Activated CD4-positive, alpha-beta T cell treated with anti-CD3 and anti-CD28 coated beads, Interleukin-2, amount 50 U/mL, for 1 hour (primary cell): ENCODE measurements at regions not wholly inside any gene's neighbourhood (a gene's known extent, or its start where the extent isn't known, plus 50 kb on each side); places are given as distances from the start of the nearest gene placed in this dataset.

Experiments used
- DNase-seq: peaks from one replicate; pipeline ENCODE4 v3.0.0-alpha.2; 2020

GRCh38 chr6:40192516-40192915, 258.3 kb upstream of the MOCS1 start:
- no peak for DNase-seq

- no peak for DNase-seq
Observed at GRCh38 chr6:40188931-40189330, 254.7 kb upstream of the MOCS1 start.

- DNase-seq = no peak
Observed at GRCh38 chr6:40187535-40188144, 253.4 kb upstream of the MOCS1 start.

GRCh38 chr6:40185486-40185885, 251.2 kb upstream of the MOCS1 start:
- no peak for DNase-seq

- no peak for DNase-seq
Observed at GRCh38 chr6:40183902-40184301, 249.6 kb upstream of the MOCS1 start.

GRCh38 chr6:40181367-40181766, 247.1 kb upstream of the MOCS1 start:
- no peak for DNase-seq

GRCh38 chr6:40180271-40180670, 246.0 kb upstream of the MOCS1 start:
- DNase-seq = no peak

GRCh38 chr6:40179496-40179895, 245.2 kb upstream of the MOCS1 start:
- no peak for DNase-seq

- DNase-seq = no peak
Observed at GRCh38 chr6:40177598-40177997, 243.3 kb upstream of the MOCS1 start.

- DNase-seq = no peak
Observed at GRCh38 chr6:40176152-40176551, 241.9 kb upstream of the MOCS1 start.

- no peak for DNase-seq
Observed at GRCh38 chr6:40172272-40172671, 238.0 kb upstream of the MOCS1 start.

GRCh38 chr6:40171343-40171742, 237.1 kb upstream of the MOCS1 start:
- no peak for DNase-seq

GRCh38 chr6:40170856-40171255, 236.6 kb upstream of the MOCS1 start:
- DNase-seq = no peak

- no peak for DNase-seq
Observed at GRCh38 chr6:40169878-40170277, 235.6 kb upstream of the MOCS1 start.

- DNase-seq = no peak
Observed at GRCh38 chr6:40166963-40167362, 232.7 kb upstream of the MOCS1 start.

GRCh38 chr6:40165036-40165709, 230.9 kb upstream of the MOCS1 start:
- no peak for DNase-seq

GRCh38 chr6:40164345-40164755, 230.1 kb upstream of the MOCS1 start:
- no peak for DNase-seq

GRCh38 chr6:40163924-40164323, 229.7 kb upstream of the MOCS1 start:
- DNase-seq = no peak

GRCh38 chr6:40162074-40162473, 227.8 kb upstream of the MOCS1 start:
- DNase-seq = no peak

GRCh38 chr6:40160826-40161225, 226.6 kb upstream of the MOCS1 start:
- no peak for DNase-seq

- no peak for DNase-seq
Observed at GRCh38 chr6:40159865-40160264, 225.6 kb upstream of the MOCS1 start.

- DNase-seq = no peak
Observed at GRCh38 chr6:40152701-40153436, 218.6 kb upstream of the MOCS1 start.

- DNase-seq = no peak
Observed at GRCh38 chr6:40152196-40152595, 217.9 kb upstream of the MOCS1 start.

GRCh38 chr6:40148882-40149573, 214.8 kb upstream of the MOCS1 start:
- DNase-seq = no peak
